Right cardiac atrium (tissue), 5 donors: ENCODE measurements at regions not wholly inside any gene's neighbourhood (a gene's known extent, or its start where the extent isn't known, plus 50 kb on each side); places are given as distances from the start of the nearest gene placed in this dataset.
"Not testable (repeated sequence)": the region's sequence is repeated elsewhere in the genome, so short reads cannot be mapped to it uniquely, and the experiment has no call there.

ENCODE experiments used
- ATAC-seq, 2 donors: fragments of 200-7000 bp; cut with Tn5 transposase; one replicate each; pipeline versions ENCODE4 v1.8.0 to v1.9.1; 2020; ENCODE audit warnings: moderate library complexity in 2 of 2, mild to moderate bottlenecking in 1 of 2
- DNase-seq, 3 donors: peaks; one replicate each; pipeline ENCODE4 v3.0.0-alpha.2; 2020
- H3K27ac ChIP-seq: one replicate; pipeline ENCODE4 v1.5.1; 2013; ENCODE audit warnings: mild to moderate bottlenecking, low read length, control low read depth, moderate library complexity
- H3K27me3 ChIP-seq: one replicate; pipeline ENCODE4 v1.6.1; 2013; ENCODE audit not compliant: control insufficient read depth, insufficient read depth
- H3K4me1 ChIP-seq: one replicate; pipeline ENCODE4 v1.6.1; 2013; ENCODE audit warnings: low read length; ENCODE audit not compliant: control insufficient read depth, insufficient read depth
- H3K4me3 ChIP-seq: one replicate; pipeline ENCODE4 v1.5.1; 2013; ENCODE audit warnings: low read length, control low read depth
- H3K9me3 ChIP-seq: one replicate; pipeline ENCODE4 v1.6.1; 2013; ENCODE audit warnings: low read length; ENCODE audit not compliant: control insufficient read depth
- WGBS: extraction: QIAGEN DNeasy Blood & Tissue Kit; methylation state at CpG from one replicate; pipeline ENCODE4 v1.1.7; 2013; 5-methylcytosine and 5-hydroxymethylcytosine counted together
- intact Hi-C, 4 donors: fragments of 100-400 bp; cut with DNase I; formaldehyde crosslinking; loops; one replicate each; pipeline versions ENCODE4 v1.11.0 to v1.14.0; 2022 to 2023
- donor health status: healthy with polysubstance abuse.
- donor health status: DM: no; HTN: yes; CAD: no.
- donor health status: DM: no; HTN: no; CAD: no.
- donor health status: DM: no; HTN: yes; CAD: no; lungs with severe emphysema.
- donor health status: DM: yes; HTN: yes; CAD: no.

DNA sequence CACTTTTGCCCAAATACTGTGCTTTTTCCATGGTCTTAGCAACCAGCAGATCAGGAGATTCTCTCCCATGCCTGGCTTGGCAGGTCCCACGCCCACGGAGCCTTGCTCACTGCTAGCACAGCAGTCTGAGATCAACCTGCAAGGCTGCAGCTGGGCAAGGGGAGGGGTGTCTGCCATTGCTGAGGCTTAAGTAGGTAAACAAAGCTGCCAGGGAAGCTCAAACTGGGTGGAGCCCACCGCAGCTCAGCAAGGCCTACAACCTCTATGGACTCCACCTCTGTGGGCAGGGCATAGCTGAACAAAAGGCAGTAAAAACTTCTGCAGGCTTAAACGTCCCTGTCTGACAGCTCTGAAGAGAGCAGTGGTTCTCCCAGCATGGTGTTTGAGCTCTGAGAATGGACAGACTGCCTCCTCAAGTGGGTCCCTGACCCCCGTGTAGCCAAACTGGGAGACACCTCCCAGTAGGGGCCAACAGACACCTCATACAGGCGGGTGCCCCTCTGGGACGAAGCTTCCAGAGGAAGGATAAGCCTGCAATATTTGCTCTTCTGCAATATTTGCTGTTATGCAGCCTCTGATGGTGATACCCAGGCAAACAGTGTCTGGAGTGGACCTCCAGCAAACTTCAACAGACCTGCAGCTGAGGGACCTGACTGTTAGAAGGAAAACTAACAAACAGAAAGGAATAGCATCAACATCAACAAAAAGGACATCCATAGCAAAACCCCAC is 132.8 kb upstream of the STARD13 start:
- H3K27ac ChIP-seq, H3K4me3 ChIP-seq, intact Hi-C loops, H3K4me1 ChIP-seq, ATAC-seq, DNase-seq, H3K27me3 ChIP-seq, H3K9me3 ChIP-seq: not testable (repeated sequence)
- WGBS, result 91% methylated on average over 7 of the region's 7 CpGs

DNA sequence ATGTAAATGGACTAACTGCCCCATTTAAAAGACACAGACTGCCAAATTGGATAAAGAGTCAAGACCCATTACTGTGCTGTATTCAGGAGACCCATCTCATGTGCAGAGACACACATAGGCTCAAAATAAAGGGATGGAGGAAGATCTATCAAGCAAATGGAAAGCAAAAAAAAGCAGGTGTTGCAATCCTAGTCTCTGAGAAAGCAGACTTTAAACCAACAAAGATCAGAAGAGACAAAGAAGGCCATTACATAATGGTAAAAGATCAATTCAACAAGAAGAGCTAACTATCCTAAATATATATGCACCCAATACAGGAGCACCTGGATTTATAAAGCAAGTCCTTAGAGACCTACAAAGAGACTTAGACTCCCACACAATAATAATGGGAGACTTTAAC is 134.6 kb upstream of the STARD13 start:
- ATAC-seq, intact Hi-C loops, H3K27me3 ChIP-seq, H3K4me3 ChIP-seq, H3K4me1 ChIP-seq, H3K27ac ChIP-seq, H3K9me3 ChIP-seq, DNase-seq: not testable (repeated sequence)

DNA sequence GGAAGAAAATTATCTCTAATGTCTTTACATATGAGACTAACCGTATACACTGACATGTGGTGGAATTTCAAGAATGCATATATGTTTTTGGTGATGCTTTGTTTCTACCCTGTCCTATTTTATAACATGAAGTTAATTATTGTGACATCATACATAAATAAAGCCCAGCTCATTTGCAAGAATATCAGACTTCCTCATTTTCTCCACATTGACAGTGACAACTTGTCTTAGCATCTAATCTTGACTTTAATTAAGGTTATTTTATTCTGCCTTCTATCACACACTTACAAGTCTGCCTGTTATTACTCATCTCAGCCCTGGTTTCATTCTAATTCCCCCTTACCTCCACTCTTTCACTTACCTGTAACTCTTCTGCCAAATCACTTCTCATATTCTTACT is 140.6 kb upstream of the STARD13 start:
- H3K9me3 ChIP-seq, result no peaks in the 10 kb centered on the region
- DNase-seq (no peak), ATAC-seq (no peak)
- H3K4me1 ChIP-seq, result no peaks in the 10 kb centered on the region
- no peak overlapping the region for H3K4me3 ChIP-seq
- WGBS, result 96% methylated on average over 1 of the region's 1 CpG
- no peak overlapping the region for H3K27ac ChIP-seq
- intact Hi-C loops, result no loop called here
- H3K27me3 ChIP-seq, result no peaks in the 10 kb centered on the region

DNA sequence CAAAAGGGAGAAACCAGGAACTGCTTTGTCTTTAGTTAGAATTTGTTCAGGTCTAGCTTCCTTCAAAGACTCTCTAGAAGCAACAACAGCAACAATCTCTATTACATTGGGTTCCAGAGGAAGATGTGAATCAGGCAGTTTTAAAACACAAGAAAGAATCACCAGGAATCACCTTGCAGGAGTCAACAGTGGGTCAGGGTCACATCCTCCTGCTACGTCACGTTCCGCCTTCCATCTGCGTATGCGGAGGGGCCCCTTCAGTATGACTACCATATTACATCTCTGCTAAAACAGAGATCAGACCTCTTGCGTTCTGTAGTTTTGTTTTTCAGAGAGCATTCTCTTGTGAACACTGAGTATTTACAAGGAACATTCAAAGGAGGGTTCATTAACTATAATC is 147.8 kb upstream of the STARD13 start:
- Histone ChIP-seq H3K27me3 (no peaks in the 10 kb centered on the region), H3K9me3 (no peaks in the 10 kb centered on the region), H3K4me3 (no peak overlapping the region), H3K4me1 (peaks cover 2% of the 10 kb centered on the region), H3K27ac (no peak overlapping the region)
- intact Hi-C loops, result no loop called here
- DNase-seq (peak in 1 of 3 donors; percentile 4), ATAC-seq (no peak)
- WGBS, result 96% methylated on average over 6 of the region's 6 CpGs

DNA sequence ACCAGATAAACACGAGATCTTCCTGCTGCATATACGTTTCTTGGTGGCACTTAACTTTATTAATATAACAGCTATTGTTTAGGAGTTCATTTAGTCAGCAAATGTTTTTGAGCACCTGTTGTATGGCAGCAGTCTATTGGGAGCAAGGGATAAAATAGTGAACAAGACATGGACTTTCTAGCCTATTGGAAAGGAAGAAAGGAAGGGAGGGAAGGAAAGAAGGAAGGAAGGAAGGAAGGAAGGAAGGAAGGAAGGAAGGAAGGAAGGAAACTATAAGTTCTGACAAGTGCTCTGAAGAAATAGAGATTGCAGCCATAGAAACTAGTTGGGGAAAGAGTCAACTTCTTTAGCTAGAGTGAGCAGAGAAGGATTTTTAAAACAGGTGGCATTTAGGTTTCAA is 149.1 kb upstream of the STARD13 start:
- Histone ChIP-seq H3K27ac (no peak overlapping the region), H3K4me1 (peaks cover 2% of the 10 kb centered on the region), H3K4me3 (no peak overlapping the region), H3K9me3 (no peaks in the 10 kb centered on the region), H3K27me3 (no peaks in the 10 kb centered on the region)
- 87% methylated on average over 2 of the region's 2 CpGs for WGBS
- intact Hi-C loops, result no loop called here
- ATAC-seq, result no peak
- no peak for DNase-seq

DNA sequence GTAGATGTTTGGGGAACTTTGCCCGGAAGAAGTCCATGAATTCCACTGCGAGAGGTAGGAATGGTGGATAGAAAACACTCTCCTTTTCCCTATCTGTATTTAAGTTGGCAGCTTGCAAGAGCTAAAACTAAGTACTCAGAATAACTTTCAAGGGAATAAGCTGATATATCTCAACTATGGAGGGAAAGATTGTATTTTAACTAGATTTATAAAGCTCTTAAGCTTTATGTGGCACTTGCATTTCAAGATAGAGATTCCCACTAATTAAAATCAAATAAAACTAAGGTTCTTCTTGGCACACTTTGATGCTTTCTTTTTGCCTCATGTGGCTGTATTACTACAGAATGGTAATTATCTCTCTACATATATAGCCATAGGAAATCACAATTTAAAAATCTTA is 149.7 kb upstream of the STARD13 start:
- ATAC-seq (no peak), DNase-seq (no peak)
- Histone ChIP-seq H3K4me3 (no peak overlapping the region), H3K4me1 (peaks cover 2% of the 10 kb centered on the region), H3K27me3 (no peaks in the 10 kb centered on the region), H3K9me3 (no peaks in the 10 kb centered on the region), H3K27ac (no peak overlapping the region)
- intact Hi-C loops, result no loop called here
- WGBS, result 92% methylated on average over 2 of the region's 2 CpGs

DNA sequence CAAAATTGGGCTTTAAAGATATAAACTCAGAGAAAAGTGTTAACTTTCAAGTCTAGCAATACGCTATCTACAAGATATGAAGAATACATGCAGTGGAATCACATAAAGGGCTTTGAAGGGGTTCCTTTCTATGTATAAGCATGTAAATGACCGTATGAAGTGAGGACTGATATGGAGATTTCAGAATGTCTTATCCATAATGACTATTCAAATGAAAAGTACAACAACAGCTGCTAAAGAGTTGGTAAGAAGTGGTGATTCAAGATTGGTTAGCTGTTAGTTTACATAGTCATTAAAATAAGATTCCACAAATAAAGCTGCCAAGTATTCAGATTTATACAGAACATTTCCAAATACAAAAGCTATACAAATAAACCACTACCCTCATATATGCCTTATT is 153.4 kb upstream of the STARD13 start:
- intact Hi-C loops, result no loop called here
- WGBS, result 96% methylated on average over 2 of the region's 2 CpGs
- Histone ChIP-seq H3K27me3 (no peaks in the 10 kb centered on the region), H3K27ac (no peak overlapping the region), H3K4me3 (no peak overlapping the region), H3K9me3 (no peaks in the 10 kb centered on the region), H3K4me1 (peaks cover 2% of the 10 kb centered on the region)
- ATAC-seq (no peak), DNase-seq (no peak)

DNA sequence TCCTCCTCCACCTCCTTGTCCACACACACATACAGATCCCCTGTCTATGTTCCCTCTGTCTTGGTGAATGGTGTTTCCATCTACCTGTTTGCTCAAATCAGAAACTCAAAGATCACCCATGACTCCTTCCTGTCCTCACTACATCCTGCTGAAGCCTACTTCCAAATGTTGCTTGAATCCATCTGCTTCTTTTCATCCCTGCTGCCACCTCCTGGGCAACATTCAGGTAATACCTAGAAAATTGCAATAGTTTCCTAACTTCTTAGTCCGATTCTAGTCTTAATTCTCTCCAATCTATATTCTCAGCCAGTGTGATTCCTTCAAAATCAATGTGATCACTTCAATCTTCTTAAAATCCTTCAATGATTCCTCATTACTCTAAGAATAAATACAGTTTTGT is 155.5 kb upstream of the STARD13 start:
- WGBS, result 81% methylated on average over 1 of the region's 1 CpG
- DNase-seq, result no peak
- Histone ChIP-seq H3K4me3 (no peak overlapping the region), H3K9me3 (no peaks in the 10 kb centered on the region), H3K27me3 (no peaks in the 10 kb centered on the region), H3K27ac (no peak overlapping the region), H3K4me1 (peaks cover 2% of the 10 kb centered on the region)
- intact Hi-C loops, result no loop called here
- ATAC-seq, result no peak

DNA sequence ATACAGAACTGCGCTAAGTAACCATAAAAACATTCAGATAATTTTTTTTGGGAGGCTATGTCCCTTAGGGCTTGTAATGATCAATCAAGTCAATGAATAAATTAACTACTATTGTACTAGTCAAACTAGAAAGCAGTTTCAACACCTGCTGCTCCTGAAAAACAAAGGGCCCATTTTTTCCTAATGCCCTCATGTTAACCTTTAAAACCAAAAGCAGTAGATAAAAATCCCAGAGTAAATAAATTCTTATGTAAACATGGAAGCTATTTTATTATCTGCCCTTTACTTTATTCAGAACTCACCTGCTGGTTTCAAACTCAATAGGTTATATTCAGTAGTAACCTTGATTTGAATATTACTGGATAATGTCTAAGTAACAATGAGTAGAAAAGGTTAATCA is 159.5 kb upstream of the STARD13 start:
- no peak for ATAC-seq

DNA sequence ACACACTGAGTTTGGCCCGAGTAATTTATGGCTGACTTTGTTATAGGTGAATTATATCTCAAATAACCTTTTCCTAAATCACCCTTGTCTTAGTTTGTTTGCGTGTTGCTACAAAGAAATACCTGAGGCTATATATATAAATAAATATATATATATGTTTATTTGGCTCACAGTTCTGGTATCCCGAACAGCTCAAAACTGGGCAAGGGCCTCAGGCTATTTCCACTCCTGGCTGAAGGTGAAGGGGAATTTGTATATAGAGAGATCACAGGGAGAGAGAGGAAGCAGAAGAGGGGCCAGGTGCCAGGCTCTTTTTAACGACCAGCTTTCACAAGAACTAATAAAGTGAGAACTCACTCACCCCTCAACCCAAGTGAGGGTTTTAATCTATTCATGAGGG is 159.9 kb upstream of the STARD13 start:
- intact Hi-C loops, result no loop called here
- WGBS, result 73% methylated on average over 4 of the region's 4 CpGs

More for the DNA sequence above, 159.5 kb upstream of the STARD13 start:
- intact Hi-C loops, result no loop called here
- no peaks in the 10 kb centered on the region for H3K4me1 ChIP-seq
- no peaks in the 10 kb centered on the region for H3K27me3 ChIP-seq
- WGBS, result 93% methylated on average over 1 of the region's 1 CpG
- H3K4me3 ChIP-seq, result no peak overlapping the region
- no peak overlapping the region for H3K27ac ChIP-seq
- DNase-seq, result no peak
- no peaks in the 10 kb centered on the region for H3K9me3 ChIP-seq

DNA sequence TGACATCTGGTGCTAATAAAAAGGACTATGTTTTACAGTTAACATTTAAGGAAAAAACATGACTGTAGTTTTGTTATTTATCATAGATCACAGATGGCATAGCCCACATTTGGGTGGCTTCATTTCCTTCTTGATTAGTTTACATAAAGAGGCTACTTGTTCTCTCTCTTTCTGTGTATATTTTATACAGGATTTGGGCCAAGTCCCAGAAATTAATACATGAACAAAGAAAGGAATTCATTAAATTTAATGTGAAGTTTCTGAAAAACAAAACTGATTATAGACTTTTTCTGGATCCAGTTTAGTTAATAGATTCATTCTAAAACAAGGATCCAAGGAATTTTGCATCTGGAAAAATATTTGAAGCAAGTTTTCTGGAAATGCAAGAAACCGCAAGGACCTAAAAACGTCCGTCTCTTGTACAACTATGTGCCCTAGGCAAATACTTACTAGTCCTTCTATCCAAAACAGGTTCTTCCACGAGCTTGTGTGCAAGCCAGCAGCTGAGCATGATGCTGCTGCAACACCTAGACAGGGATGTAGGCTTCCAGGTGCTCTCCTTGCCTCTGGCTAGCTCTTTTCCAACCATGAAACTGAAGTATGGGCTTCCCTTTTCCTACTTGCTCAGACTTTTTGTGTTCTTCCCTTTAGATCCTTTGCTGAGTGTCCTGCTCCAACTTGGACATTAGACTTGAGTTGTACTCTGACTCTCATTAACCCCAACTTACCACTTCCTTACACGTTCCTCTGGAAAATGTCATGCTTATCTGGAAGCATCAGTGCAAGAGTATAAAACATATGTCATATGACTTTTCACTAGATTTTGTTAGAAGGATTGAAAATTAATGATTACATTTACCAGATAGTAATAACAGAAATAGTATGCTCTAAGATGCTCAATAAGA is 161.5 kb upstream of the STARD13 start:
- H3K9me3 ChIP-seq, result no peaks in the 10 kb centered on the region
- intact Hi-C loops, result no loop called here
- DNase-seq (no peak), ATAC-seq (no peak)
- H3K27me3 ChIP-seq, result no peaks in the 10 kb centered on the region
- no peak overlapping the region for H3K27ac ChIP-seq
- H3K4me1 ChIP-seq, result no peaks in the 10 kb centered on the region
- WGBS, result 69% methylated on average over 5 of the region's 5 CpGs
- H3K4me3 ChIP-seq, result no peak overlapping the region

More for the DNA sequence above, 159.9 kb upstream of the STARD13 start:
- no peak for DNase-seq
- Histone ChIP-seq H3K9me3 (no peaks in the 10 kb centered on the region), H3K4me1 (no peaks in the 10 kb centered on the region), H3K27ac (no peak overlapping the region), H3K27me3 (no peaks in the 10 kb centered on the region), H3K4me3 (no peak overlapping the region)
- ATAC-seq, result no peak
